ENCODE measurements at regions not wholly inside any gene's neighbourhood (a gene's known extent, or its start where the extent isn't known, plus 50 kb on each side); places are given as distances from the start of the nearest gene placed in this dataset.

DNA sequence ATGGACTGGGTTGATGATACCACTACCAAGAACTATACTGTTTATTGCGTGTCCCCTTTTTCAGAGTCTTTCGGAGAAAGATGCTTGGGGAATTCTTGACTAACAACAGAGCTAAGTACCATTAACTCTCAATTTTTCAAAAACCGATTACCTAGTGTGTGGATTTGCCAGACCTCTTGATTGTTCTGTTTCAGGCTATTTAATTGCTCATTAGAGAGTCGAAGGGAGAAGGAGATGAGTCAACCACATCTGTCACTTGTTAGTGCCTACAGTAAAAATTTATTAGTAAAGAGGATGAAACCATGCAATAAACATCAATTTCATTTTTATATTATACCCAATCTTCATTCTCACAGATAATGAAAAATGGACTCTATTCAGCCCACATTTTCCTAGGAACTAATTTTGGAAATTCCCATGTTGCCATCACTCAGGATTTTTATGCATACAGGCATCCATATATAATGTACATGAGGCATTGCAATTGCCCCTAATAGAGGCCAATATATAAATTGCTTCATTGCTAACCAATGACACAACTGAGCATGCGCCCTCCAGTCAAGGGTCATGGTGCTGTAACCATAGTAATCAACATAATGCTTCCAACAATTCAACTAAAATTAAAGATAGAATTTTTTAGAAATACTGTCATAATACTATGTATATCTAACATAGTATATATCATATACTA is 541.7 kb downstream of the TBL1XR1 start:
- Mint-ChIP-seq H3K4me1 (ENCODE audit: low read depth) (no peaks in the 10 kb centered on the region), H3K9me3 (no peaks in the 10 kb centered on the region), H3K27me3 (ENCODE audit: insufficient read depth) (no peaks in the 10 kb centered on the region), H3K27ac (no peak overlapping the region), H3K36me3 (ENCODE audit: low read depth) (no peaks in the 10 kb centered on the region), H3K4me3 (no peak overlapping the region)
- no peak for DNase-seq
- no peak for TF ChIP-seq CTCF (IDR thresholded peaks at IDR 0.05)

DNA sequence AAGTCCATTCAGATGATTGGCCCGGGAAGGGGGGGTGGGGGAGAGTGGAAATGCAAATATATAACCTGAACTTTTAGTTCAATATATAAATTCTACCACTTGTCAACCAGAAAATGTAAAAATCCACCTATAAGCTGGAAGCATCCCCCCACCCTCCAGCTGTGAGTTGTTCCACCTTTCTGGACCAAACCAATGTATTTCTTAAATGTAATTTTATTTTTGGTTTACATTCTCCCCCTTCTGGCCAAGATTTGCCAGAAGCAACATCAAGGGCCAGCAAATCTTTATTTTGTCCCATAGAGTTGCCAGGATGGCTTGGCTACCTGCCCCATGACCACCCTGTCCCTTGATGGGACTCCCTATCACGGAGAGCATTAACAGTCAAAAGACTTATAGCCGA is 545.7 kb downstream of the TBL1XR1 start:
- no peaks in the 10 kb centered on the region for H3K27me3 Mint-ChIP-seq (ENCODE audit: insufficient read depth)
- no peaks in the 10 kb centered on the region for H3K4me1 Mint-ChIP-seq (ENCODE audit: low read depth)
- no peaks in the 10 kb centered on the region for H3K36me3 Mint-ChIP-seq (ENCODE audit: low read depth)
- H3K9me3 Mint-ChIP-seq: no peaks in the 10 kb centered on the region
- TF ChIP-seq CTCF (IDR thresholded peaks at IDR 0.05): peak; percentile 31; the same call in 1 of the 2 replicates
- no peak for DNase-seq
- no peak overlapping the region for H3K27ac Mint-ChIP-seq
- no peak overlapping the region for H3K4me3 Mint-ChIP-seq

DNA sequence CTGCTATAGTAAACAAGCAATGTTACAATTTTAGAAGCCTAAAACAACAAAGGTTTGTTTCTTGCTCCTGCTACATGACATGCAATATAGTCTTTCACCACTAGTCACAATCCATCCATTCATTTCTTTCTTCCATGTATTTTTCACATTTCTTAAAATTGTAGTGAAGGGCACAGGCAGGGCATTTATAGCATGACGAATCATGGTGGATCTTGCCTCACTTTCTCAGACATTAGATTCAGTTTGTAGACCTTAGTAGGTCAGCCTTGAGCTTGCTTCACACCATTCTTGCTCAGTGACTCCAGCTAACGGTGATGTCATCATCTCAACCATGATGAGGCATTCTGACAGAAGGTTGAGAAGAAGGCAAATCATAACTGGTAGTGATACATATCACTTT is 546.8 kb downstream of the TBL1XR1 start:
- H3K4me1 Mint-ChIP-seq (ENCODE audit: low read depth): no peaks in the 10 kb centered on the region
- peaks cover 4% of the 10 kb centered on the region; the same call in 1 of the 2 replicates for H3K9me3 Mint-ChIP-seq
- no peaks in the 10 kb centered on the region for H3K27me3 Mint-ChIP-seq (ENCODE audit: insufficient read depth)
- H3K36me3 Mint-ChIP-seq (ENCODE audit: low read depth): no peaks in the 10 kb centered on the region
- H3K4me3 Mint-ChIP-seq: no peak overlapping the region
- H3K27ac Mint-ChIP-seq: no peak overlapping the region
- DNase-seq: peak; percentile 0
- peak; percentile 58 for TF ChIP-seq CTCF (IDR thresholded peaks at IDR 0.05)

- no peaks in the 10 kb centered on the region for H3K4me1 Mint-ChIP-seq (ENCODE audit: low read depth)
- TF ChIP-seq CTCF (IDR thresholded peaks at IDR 0.05): no peak
- DNase-seq: no peak
- peaks cover 4% of the 10 kb centered on the region; the same call in 1 of the 2 replicates for H3K9me3 Mint-ChIP-seq
- H3K27me3 Mint-ChIP-seq (ENCODE audit: insufficient read depth): no peaks in the 10 kb centered on the region
- no peaks in the 10 kb centered on the region for H3K36me3 Mint-ChIP-seq (ENCODE audit: low read depth)
- H3K4me3 Mint-ChIP-seq: no peak overlapping the region
- H3K27ac Mint-ChIP-seq: no peak overlapping the region
Observed at GRCh38 chr3:176647987-176648386, 549.3 kb downstream of the TBL1XR1 start.

GRCh38 chr3:176633511-176633910 is 563.8 kb downstream of the TBL1XR1 start:
- TF ChIP-seq CTCF (IDR thresholded peaks at IDR 0.05): no peak
- Mint-ChIP-seq H3K4me1 (ENCODE audit: low read depth) (no peaks in the 10 kb centered on the region), H3K36me3 (ENCODE audit: low read depth) (no peaks in the 10 kb centered on the region), H3K27me3 (ENCODE audit: insufficient read depth) (no peaks in the 10 kb centered on the region), H3K4me3 (no peak overlapping the region), H3K27ac (no peak overlapping the region), H3K9me3 (peaks cover 14% of the 10 kb centered on the region; the same call in 1 of the 2 replicates)
- no peak for DNase-seq
